ENCODE measurements at regions not wholly inside any gene's neighbourhood (a gene's known extent, or its start where the extent isn't known, plus 50 kb on each side); places are given as distances from the start of the nearest gene placed in this dataset.
"Not testable (repeated sequence)": the region's sequence is repeated elsewhere in the genome, so short reads cannot be mapped to it uniquely, and the experiment has no call there.

DNA sequence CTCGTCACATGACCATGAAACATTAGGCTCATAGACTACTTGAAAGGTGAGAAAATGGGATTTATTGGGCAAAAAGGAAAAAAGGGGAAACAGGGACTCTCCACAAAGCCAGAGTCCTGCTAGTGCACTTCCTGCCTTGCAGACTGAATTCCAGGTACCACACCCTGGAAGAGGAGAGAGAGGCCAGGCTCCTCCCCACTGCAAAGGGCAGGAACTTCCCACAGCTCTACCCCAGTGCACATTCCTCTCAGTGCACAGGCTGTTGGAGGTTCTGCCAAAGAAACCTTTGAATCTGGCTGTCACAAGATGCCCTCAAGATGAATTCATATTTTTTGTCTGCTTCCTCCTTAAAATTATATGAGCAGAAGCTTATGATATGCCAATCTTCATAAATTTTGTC, 920.4 kb upstream of the GJE1 start:
- no peak for DNase-seq

GRCh38 chr6:141211845-141212244, 920.9 kb upstream of the GJE1 start:
- no peak for DNase-seq

GRCh38 chr6:141210901-141211300, 921.8 kb upstream of the GJE1 start:
- no peak for DNase-seq

DNA sequence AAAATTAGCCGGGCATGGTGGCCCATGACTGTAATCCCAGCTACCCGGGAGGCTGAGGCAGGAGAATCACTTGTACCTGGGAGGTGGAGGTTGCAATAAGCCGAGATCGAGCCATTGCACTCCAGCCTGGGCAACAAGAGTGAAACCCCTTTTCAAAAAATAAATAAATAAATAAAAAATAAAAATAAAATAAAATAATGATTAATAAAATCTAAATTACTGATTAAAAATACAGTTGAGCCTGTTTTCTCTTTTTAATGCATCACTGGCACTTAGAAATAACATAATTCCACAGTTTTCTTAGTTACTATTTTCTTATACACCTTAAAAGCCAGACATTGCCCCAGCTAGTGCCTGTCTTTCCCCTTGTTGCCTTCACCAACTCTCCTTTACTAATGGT, 922.8 kb upstream of the GJE1 start:
- DNase-seq = no peak

DNA sequence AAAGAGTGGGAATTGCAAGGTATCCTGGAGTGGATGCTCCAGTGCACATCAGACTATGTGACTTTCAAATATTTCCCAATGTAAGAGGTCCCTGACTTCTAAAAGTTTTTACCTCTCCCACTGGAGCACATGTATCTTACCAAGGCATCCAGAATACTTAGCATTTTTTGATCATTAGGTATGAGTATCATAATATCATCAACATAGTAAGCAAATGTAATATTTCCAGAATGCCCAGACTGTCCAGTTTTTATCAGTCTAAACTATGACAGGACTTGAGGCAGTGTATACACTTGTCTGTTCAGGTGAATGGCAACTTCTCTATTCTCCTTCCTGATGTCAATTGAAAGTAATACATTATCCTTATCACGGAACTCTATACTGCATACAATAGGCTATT, 924.6 kb upstream of the GJE1 start:
- DNase-seq = no peak

DNA sequence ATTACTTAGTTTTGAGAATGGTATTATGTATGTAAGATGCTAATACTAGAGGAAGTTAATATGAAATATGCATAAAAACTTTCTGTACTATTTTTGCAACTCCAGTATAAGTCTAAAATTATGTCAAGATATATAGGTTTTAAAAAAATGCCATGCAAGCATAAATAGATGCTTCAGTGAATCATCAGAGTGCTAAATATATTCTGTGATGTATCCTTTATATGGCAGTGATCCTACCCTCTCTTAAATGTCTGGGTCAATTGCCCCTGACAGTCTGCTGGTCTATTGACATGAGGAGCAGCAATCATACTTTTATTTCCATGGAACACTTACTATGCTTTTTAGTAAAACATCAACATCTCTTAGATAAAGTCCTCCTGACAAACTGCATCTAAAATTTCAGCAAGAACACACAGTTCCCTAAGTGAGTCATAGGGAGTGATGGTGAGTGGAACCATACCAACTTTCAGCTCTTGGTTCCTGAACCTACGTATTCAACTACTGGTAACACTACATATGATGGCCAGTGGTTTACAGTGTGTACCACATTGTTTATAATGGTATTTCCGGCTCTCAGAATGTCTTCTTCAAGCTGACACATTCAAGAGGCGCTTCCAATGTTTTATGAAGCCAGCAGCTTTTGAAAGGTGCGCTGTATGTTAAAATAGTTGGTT, 928.7 kb upstream of the GJE1 start:
- DNase-seq = no peak

- DNase-seq = no peak
Measured at GRCh38 chr6:141202626-141203025, 930.1 kb upstream of the GJE1 start.

DNA sequence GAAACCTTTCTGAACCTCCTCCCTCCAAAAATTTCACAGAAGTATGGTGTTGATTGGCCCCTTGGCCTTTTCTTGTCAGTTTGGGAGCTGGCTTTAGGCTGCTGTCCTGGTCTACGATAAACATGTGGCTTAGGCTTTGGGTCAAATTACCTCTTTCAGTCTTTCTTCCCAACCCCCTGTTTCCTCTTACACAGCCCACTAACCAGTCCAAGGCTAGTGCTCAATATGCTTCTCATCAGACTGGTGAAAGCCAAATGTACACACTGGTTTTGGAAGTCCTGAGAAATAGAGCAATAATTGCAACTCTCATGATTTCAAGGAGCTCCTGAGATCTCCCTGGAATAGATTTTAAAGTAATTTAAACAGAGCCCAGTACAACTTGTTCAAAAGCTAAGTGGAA, 933.7 kb upstream of the GJE1 start:
- DNase-seq = no peak

DNA sequence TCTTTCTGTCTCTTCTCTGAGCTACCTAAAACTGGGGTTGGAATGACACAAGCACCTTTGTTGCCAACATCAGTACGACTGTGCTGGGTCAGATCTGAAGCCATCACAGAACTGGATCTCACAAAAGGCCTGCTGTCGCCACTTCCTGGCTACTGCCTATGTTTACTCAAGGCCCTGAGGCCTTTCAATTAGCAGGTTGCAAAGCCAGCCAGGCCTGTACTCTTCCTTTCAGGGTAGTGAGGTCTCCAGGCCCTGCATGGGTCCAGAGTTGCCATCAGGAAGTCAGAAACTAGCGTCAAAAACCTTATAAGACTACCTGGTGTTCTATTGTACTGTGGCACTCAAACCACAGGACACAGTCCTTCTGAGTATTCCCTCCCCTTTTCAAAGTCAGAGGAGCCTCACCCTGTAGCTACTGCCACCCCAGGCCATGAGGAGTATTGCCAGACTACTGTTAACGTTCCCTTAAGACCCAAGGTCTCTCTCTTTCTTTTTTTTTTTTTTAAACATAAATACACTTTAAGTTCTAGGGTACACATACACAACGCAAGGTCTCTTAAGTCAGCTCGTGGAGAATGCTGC, 937.4 kb upstream of the GJE1 start:
- DNase-seq = no peak

- DNase-seq = no peak
Measured at GRCh38 chr6:141183368-141183767, 949.4 kb upstream of the GJE1 start.

- DNase-seq = not testable (repeated sequence)
Measured at GRCh38 chr6:141175458-141175857, 957.3 kb upstream of the GJE1 start.

DNA sequence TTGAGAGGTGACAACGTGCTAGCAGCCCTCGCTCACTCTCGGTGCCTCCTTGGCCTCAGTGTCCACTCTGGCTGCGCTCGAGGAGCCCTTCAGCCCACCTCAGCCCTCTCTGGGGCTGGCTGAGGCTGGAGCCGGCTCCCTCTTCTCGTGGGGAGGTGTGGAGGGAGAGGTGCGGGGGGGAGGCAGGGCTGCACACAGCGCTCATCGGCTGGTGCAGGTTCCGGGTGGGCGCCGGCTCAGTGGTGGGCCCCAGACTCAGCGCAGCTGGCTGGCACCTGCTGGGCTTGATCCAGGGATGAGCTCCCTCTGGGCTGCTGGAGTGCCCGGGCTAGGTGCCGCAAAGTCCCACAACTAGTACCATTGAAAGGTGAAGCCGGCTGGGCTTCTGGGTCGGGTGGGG, 957.8 kb upstream of the GJE1 start:
- no peak for DNase-seq

DNA sequence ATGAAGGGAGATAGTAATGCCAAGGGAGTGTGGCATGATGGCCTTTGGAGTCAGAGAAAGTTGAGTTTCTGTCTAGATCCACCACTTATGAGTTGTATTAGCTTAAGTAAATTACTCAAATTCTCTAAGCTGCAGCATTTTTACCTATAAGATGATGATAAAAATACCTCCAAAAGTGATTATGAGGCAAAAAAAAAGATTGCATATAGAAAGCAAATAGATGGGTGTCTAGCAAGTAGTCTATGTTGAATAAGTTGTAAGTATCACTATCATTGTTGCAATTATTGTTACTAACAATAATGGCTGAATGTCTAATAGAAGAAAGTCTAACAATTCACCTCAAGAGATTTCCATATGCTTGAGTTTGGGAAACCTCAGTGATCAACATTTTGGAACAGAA, 959.2 kb upstream of the GJE1 start:
- no peak for DNase-seq

DNA sequence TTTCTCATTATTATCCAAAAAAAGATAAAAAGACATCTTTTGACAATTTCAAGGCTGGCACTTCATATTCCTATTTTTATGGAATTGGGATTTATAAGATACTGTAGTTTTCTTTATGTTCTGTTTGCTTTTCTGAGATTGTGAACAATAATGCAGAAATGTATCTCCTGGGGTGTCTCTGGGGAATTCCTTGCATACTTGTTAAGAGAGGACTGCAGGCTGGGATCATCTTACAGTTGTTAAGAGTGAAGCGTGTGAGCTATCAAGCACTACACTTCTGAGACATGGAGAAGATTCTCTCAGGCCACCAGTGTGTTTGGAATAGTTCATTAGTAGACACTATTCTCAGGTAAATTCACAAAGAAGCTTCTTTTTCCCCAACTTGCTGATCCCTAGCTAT, 963.3 kb upstream of the GJE1 start:
- DNase-seq = no peak

- no peak for DNase-seq
Measured at GRCh38 chr6:141167945-141168344, 964.8 kb upstream of the GJE1 start.

GRCh38 chr6:141165002-141165665, 967.6 kb upstream of the GJE1 start:
- no peak for DNase-seq

DNA sequence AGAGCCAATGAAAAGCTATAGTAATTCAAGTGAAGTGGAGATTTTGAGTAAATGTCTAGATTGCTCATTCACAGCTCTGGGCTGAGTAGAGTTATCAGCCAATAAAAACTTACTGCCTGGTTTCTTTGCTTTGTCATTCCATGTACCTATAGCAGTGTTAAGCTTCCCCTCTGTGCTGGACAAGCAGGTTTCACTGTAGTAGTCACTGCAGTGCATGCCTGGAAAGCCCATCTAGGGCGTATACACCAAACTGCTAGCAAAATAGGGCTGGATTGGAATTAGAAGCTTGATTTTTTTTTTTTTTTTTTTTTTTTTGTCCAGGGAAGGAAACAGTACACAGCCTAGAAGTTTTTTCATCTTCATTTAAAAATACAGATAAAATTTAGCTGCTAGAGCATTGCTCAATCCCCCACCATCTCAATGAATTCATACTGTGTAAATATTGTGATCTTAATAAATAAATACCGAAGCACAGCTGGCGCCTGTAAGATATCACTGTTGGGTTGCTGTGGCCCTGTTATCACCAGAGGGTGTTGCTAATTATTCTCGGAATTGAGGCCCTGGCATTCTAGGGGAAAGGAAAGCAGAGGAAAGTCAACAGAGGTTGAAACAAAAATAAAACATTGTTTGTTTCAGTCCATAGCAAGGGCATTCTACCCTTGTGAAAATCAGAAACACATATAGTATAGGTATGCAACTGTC, 968.5 kb upstream of the GJE1 start:
- DNase-seq = no peak

DNA sequence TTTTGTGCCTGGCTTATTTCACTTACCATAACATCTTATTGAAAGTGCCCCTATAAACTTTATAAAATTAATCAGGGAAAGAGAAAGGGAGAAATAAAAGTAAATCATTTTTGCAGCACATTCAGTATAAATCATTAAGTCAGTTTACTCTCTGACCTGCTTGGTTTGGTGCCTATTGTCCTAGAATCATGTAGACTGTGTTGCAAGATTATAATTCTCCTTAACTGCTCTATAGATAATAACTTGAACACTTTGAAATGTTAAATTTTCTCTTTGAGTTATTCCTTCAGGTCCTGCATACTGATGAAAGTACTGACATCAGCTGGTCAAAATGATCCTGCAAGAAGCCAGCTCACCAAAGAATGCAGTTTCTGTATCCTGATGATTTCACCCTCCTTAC, 969.6 kb upstream of the GJE1 start:
- no peak for DNase-seq

- DNase-seq = no peak
Measured at GRCh38 chr6:141158740-141159139, 974.0 kb upstream of the GJE1 start.

DNA sequence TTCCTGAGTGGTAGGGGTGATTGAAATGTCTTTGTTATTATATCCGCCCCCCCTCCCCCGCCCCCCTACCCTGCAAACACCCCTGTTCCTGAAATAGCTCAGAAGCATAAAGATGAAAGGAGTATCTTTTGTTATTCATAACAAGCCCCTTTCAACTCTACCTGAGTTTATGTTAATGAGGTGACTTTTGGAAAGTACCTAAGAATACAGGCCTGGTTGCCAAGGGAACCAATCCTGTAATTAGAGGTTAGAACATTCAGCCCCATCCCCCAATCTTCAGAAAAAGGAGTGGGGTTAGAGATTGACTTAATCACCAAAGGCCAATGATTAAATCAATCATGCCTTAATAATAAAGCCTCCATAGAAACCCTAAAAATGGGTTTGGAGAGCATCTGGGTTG, 979.2 kb upstream of the GJE1 start:
- no peak for DNase-seq

DNA sequence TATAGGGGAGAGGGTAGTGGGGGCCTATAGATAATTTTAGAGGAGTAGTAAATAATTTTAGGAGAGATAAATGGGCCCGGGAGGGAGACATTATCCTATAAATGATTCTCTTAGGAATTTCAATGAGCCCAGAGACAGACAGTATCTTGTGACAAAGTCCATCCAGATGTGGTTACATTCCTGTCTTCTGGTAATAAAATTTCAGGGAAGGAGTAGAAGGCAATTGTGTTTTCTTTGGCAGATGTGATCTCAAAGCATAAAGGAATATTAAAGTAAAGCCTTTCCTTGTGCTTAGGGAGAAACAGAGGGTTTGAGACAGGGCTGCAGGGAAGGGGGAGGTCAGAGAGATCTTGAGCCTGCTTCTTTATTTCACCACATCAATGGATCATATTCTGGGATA, 979.8 kb upstream of the GJE1 start:
- no peak for DNase-seq

DNA sequence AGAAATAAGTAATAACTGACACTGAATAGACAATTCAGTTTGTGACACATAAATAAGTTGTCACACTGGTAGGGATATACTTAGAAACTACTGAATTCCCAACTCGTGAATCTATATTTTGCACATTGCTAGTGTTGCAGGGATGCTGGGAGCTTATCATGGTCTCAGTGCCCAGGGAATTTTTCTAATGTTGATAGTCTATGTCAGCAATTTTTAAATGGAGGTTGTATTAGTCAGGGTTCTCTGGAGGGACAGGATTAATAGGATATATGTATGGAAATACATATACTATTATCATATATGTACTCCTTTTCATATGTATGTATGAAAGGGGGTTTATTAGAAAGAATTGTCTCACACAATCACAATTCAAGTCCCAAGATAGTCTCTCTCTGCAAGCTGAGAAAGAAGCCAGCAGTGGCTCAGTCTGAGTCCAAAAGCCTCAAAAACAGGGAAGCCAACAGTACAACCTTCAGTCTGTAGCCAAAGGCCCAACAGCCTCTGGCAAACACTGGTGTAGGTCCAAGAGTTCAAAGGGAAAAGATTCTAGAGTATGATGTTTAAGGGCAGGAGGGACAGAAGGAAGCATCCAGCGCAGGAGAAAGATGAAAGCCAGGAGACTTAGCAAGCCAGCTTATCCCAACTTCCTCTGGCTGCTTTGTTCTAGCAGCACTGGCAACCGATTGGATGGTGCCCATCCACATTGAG, 980.9 kb upstream of the GJE1 start:
- DNase-seq = no peak

DNA sequence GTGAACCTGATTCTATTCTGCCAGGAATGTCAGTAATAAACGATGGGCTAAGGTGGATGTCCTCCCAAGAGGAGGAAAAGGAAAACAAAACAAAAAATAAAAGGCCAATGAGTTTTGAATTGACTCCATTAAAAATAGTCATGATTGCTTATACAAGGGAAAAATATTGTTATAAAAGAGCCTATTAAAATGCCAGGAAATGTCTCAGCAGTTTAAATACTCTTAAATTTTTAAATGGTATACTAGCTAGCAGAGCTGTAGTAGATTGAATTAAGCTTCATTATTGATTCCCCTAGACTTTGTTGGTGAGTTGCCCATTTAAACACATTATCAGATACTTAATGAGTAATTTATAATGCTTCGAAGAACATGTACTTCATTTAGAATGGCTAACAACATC, 990.9 kb upstream of the GJE1 start:
- no peak for DNase-seq

Data from femur (tissue), 1 donor.